ENCODE measurements at regions not wholly inside any gene's neighbourhood (a gene's known extent, or its start where the extent isn't known, plus 50 kb on each side); places are given as distances from the start of the nearest gene placed in this dataset.

GRCh38 chr10:109426987-109427386 lies 496.3 kb downstream of the XPNPEP1 start:
- TF ChIP-seq, protein P1, sequence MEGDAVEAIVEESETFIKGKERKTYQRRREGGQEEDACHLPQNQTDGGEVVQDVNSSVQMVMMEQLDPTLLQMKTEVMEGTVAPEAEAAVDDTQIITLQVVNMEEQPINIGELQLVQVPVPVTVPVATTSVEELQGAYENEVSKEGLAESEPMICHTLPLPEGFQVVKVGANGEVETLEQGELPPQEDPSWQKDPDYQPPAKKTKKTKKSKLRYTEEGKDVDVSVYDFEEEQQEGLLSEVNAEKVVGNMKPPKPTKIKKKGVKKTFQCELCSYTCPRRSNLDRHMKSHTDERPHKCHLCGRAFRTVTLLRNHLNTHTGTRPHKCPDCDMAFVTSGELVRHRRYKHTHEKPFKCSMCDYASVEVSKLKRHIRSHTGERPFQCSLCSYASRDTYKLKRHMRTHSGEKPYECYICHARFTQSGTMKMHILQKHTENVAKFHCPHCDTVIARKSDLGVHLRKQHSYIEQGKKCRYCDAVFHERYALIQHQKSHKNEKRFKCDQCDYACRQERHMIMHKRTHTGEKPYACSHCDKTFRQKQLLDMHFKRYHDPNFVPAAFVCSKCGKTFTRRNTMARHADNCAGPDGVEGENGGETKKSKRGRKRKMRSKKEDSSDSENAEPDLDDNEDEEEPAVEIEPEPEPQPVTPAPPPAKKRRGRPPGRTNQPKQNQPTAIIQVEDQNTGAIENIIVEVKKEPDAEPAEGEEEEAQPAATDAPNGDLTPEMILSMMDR (IDR thresholded peaks at IDR 0.05; ENCODE audit: borderline replicate concordance, insufficient read depth, low read depth, low read length) = no peak

DNA sequence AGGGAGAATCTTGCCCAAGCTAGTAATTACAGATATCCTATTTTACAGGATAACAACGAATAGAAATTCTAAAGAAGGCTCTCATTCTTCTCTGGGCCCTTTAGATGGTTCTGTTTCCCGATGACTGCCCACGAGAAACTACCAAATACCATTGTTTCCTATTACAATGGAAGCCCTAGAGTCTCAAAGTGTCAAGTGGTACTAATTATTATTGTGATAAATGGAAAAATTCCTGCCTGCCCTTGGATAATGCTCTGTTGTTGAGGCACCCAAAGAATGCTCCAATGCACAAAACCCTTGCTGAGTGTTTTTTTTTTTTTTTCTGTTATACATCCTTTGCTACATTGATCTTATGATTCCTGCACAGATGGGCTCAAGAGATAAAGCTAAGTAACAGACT lies 504.5 kb downstream of the XPNPEP1 start:
- TF ChIP-seq, protein P1 (IDR thresholded peaks at IDR 0.05; ENCODE audit: borderline replicate concordance, insufficient read depth, low read depth, low read length) = no peak
- no peak overlapping the region for H3K4me3 ChIP-seq (ENCODE audit: low read depth, low read length)

More at GRCh38 chr10:109426987-109427386, 496.3 kb downstream of the XPNPEP1 start:
- no peak overlapping the region for H3K4me3 ChIP-seq (ENCODE audit: low read depth, low read length)

DNA sequence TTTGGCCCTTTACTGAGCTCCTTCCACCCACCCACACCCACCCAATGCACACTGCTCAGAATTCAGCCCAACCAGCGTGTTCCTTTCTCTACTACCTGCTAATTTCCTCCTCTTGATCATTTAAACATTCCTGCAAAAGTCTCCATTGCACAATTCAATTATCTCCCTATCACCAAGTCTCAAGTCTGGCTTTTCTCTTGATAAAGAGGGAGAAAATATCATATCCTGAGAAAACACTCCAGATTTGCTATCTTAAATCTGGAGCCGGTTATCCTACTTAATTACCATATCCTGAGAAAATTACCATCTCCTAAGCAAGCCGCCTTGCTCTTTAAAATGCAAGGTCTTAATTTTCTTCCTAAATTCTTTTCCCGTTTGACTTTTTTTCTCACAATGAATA lies 505.5 kb downstream of the XPNPEP1 start:
- no peak overlapping the region for H3K4me3 ChIP-seq (ENCODE audit: low read depth, low read length)
- TF ChIP-seq, protein P1 (IDR thresholded peaks at IDR 0.05; ENCODE audit: borderline replicate concordance, insufficient read depth, low read depth, low read length) = no peak

- TF ChIP-seq, protein P1 (IDR thresholded peaks at IDR 0.05; ENCODE audit: borderline replicate concordance, insufficient read depth, low read depth, low read length) = no peak
- H3K4me3 ChIP-seq (ENCODE audit: low read depth, low read length) = no peak overlapping the region
Observed at GRCh38 chr10:109412353-109412752, 511.0 kb downstream of the XPNPEP1 start.

GRCh38 chr10:109411917-109412316 lies 511.4 kb downstream of the XPNPEP1 start:
- no peak overlapping the region for H3K4me3 ChIP-seq (ENCODE audit: low read depth, low read length)
- TF ChIP-seq, protein P1 (IDR thresholded peaks at IDR 0.05; ENCODE audit: borderline replicate concordance, insufficient read depth, low read depth, low read length) = no peak

GRCh38 chr10:109405338-109405737 lies 518.0 kb downstream of the XPNPEP1 start:
- no peak overlapping the region for H3K4me3 ChIP-seq (ENCODE audit: low read depth, low read length)
- TF ChIP-seq, protein P1 (IDR thresholded peaks at IDR 0.05; ENCODE audit: borderline replicate concordance, insufficient read depth, low read depth, low read length) = no peak

GRCh38 chr10:109403551-109403950 lies 519.8 kb downstream of the XPNPEP1 start:
- TF ChIP-seq, protein P1 (IDR thresholded peaks at IDR 0.05; ENCODE audit: borderline replicate concordance, insufficient read depth, low read depth, low read length) = no peak
- no peak overlapping the region for H3K4me3 ChIP-seq (ENCODE audit: low read depth, low read length)
